ENCODE measurements at regions not wholly inside any gene's neighbourhood (a gene's known extent, or its start where the extent isn't known, plus 50 kb on each side); places are given as distances from the start of the nearest gene placed in this dataset.

DNA sequence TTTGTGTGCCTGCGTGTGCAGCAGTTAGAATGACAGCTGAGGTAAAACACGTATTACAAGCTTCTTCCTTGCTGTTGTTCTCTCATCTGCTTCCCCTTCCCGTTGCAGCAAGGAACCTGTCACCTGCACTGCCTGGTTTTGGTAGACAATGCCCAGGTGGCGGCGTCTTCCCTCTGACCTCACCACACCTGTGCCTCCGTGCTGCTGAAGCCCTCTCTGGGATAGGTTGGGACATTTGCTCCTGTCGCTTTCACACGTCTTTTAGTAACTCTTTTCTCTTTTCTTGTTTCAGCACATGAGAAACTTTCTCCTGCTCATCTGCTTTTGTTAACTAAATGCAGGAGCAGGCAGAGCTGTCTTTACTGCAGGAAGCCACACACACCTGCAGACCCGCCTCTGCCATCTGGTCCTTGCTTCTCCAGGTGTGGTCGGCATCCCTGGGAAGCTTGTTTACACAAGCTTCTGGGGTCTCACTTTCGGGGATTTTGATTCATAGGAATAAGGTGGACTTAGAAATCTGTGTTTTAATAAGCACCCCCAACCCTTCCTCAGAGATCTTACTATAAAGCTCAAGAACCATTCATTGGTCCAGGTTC lies 60.7 kb upstream of the EXOC6 start:
- intact Hi-C loops (cut with DNase I): no loop called here
- no peaks in the 10 kb centered on the region for H3K36me3 ChIP-seq (replicated peaks in 1 of 2; ENCODE audit: insufficient read depth in 1 of 2, low read depth in 2 of 2)
- no peak overlapping the region for H3K27ac ChIP-seq
- DNase-seq: no peak
- no peaks in the 10 kb centered on the region for H3K4me1 ChIP-seq
- no peaks in the 10 kb centered on the region for H3K9me3 ChIP-seq
- TF ChIP-seq, protein P1, sequence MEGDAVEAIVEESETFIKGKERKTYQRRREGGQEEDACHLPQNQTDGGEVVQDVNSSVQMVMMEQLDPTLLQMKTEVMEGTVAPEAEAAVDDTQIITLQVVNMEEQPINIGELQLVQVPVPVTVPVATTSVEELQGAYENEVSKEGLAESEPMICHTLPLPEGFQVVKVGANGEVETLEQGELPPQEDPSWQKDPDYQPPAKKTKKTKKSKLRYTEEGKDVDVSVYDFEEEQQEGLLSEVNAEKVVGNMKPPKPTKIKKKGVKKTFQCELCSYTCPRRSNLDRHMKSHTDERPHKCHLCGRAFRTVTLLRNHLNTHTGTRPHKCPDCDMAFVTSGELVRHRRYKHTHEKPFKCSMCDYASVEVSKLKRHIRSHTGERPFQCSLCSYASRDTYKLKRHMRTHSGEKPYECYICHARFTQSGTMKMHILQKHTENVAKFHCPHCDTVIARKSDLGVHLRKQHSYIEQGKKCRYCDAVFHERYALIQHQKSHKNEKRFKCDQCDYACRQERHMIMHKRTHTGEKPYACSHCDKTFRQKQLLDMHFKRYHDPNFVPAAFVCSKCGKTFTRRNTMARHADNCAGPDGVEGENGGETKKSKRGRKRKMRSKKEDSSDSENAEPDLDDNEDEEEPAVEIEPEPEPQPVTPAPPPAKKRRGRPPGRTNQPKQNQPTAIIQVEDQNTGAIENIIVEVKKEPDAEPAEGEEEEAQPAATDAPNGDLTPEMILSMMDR (IDR thresholded peaks at IDR 0.05): no peak
- TF ChIP-seq POLR2A (IDR thresholded peaks at IDR 0.05): no peak
- no peak overlapping the region for H3K4me3 ChIP-seq
- H3K27me3 ChIP-seq: no peaks in the 10 kb centered on the region
- WGBS, 2 donors: 63 to 77% methylated on average over 11 of the region's 11 CpGs
- no peak for ATAC-seq

DNA sequence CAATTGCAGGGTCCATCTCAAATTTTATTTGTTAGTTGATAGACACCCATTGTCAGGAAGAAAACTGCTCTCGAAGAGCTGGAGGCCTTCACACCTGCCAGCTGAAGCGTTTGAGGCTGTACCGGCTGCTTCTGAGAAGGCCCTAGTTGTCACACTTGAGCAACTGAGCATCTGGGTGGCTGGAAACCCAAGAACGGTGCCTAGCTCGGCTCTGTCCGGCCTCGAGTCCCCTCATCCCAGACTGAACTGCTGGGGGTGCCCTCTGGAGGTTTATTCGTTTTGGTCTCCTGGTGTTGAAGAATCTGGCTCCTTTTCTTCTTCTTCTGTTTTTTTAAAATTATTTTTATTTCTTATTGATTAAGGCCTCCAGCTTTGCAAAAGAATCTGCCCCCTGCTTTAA lies 59.3 kb upstream of the EXOC6 start:
- ATAC-seq (no peak), DNase-seq (no peak)
- TF ChIP-seq, protein P1 (IDR thresholded peaks at IDR 0.05): no peak
- TF ChIP-seq POLR2A (IDR thresholded peaks at IDR 0.05): no peak
- H3K4me1 ChIP-seq: no peaks in the 10 kb centered on the region
- no peaks in the 10 kb centered on the region for H3K27me3 ChIP-seq
- no peak overlapping the region for H3K4me3 ChIP-seq
- no peak overlapping the region for H3K27ac ChIP-seq
- H3K9me3 ChIP-seq: no peaks in the 10 kb centered on the region
- intact Hi-C loops (cut with DNase I): no loop called here
- 82 to 87% methylated on average over 7 to 8 of the region's 8 CpGs for WGBS, 2 donors
- H3K36me3 ChIP-seq (replicated peaks in 1 of 2; ENCODE audit: insufficient read depth in 1 of 2, low read depth in 2 of 2): no peaks in the 10 kb centered on the region

- Histone ChIP-seq H3K4me3 (no peak overlapping the region), H3K4me1 (no peaks in the 10 kb centered on the region), H3K27ac (no peak overlapping the region), H3K27me3 (no peaks in the 10 kb centered on the region), H3K36me3 (replicated peaks in 1 of 2; ENCODE audit: insufficient read depth in 1 of 2, low read depth in 2 of 2) (no peaks in the 10 kb centered on the region), H3K9me3 (no peaks in the 10 kb centered on the region)
- TF ChIP-seq, protein P1 (IDR thresholded peaks at IDR 0.05): no peak
- DNase-seq (no peak), ATAC-seq (no peak)
- WGBS, 2 donors: 67 to 78% methylated on average over 4 of the region's 4 CpGs
- intact Hi-C loops (cut with DNase I): no loop called here
These were observed 58.5 kb upstream of the EXOC6 start for GRCh38 chr10:92789786-92790185.

DNA sequence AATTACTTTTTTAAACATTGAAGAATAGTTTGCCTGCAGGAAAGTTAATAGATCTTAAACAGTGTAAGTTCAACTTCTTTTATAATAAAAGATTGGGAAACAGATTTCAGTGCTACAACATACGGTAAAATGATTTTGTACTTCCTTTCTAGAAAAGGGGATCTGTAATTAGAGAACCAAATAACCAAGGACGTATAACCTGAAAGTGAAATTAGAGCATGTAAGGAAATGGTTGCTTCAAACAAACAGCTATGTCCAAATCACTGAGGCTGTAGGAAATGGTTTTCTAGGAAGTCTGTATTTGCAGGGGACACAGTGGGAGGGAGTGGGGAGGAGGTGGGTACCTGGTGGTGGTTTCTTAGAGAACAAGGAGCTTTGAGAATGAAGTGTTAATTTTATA lies 57.9 kb upstream of the EXOC6 start:
- Histone ChIP-seq H3K27ac (no peak overlapping the region), H3K9me3 (no peaks in the 10 kb centered on the region), H3K27me3 (no peaks in the 10 kb centered on the region), H3K4me1 (no peaks in the 10 kb centered on the region), H3K4me3 (no peak overlapping the region), H3K36me3 (replicated peaks in 1 of 2; ENCODE audit: insufficient read depth in 1 of 2, low read depth in 2 of 2) (no peaks in the 10 kb centered on the region)
- 61 to 77% methylated on average over 2 of the region's 2 CpGs for WGBS, 2 donors
- DNase-seq: no peak
- TF ChIP-seq, protein P1 (IDR thresholded peaks at IDR 0.05): no peak
- TF ChIP-seq POLR2A (IDR thresholded peaks at IDR 0.05): no peak
- no peak for ATAC-seq
- intact Hi-C loops (cut with DNase I): no loop called here

- ATAC-seq: no peak
- no peaks in the 10 kb centered on the region for H3K36me3 ChIP-seq (replicated peaks in 1 of 2; ENCODE audit: insufficient read depth in 1 of 2, low read depth in 2 of 2)
- no peaks in the 10 kb centered on the region for H3K27me3 ChIP-seq
- DNase-seq: no peak
- H3K4me3 ChIP-seq: no peak overlapping the region
- intact Hi-C loops (cut with DNase I): no loop called here
- no peak overlapping the region for H3K27ac ChIP-seq
- no peaks in the 10 kb centered on the region for H3K4me1 ChIP-seq
- TF ChIP-seq, protein P1 (IDR thresholded peaks at IDR 0.05): no peak
- 95 to 96% methylated on average over 1 of the region's 1 CpG for WGBS, 2 donors
- H3K9me3 ChIP-seq: no peaks in the 10 kb centered on the region
These were observed 55.7 kb upstream of the EXOC6 start for GRCh38 chr10:92792661-92793060.

Data from body of pancreas (tissue), 4 donors.